ENCODE measurements at regions not wholly inside any gene's neighbourhood (a gene's known extent, or its start where the extent isn't known, plus 50 kb on each side); places are given as distances from the start of the nearest gene placed in this dataset.

GRCh38 chr9:1269533-1270315, 219.6 kb downstream of the DMRT2 start:
- no peak for DNase-seq

- no peak for DNase-seq
Observed at GRCh38 chr9:1271367-1271766, 221.2 kb downstream of the DMRT2 start.

GRCh38 chr9:1271786-1272185, 221.6 kb downstream of the DMRT2 start:
- DNase-seq: no peak

- no peak for DNase-seq
Observed at GRCh38 chr9:1272488-1272887, 222.3 kb downstream of the DMRT2 start.

- no peak for DNase-seq
Observed at GRCh38 chr9:1273859-1274258, 223.7 kb downstream of the DMRT2 start.

GRCh38 chr9:1274334-1274733, 224.2 kb downstream of the DMRT2 start:
- no peak for DNase-seq

- no peak for DNase-seq
Observed at GRCh38 chr9:1276474-1276873, 226.3 kb downstream of the DMRT2 start.

GRCh38 chr9:1284727-1285126, 234.6 kb downstream of the DMRT2 start:
- no peak for DNase-seq

GRCh38 chr9:1285526-1285925, 235.4 kb downstream of the DMRT2 start:
- DNase-seq: no peak

- no peak for DNase-seq
Observed at GRCh38 chr9:1292384-1292783, 242.2 kb downstream of the DMRT2 start.

- DNase-seq: no peak
Observed at GRCh38 chr9:1294641-1295258, 244.6 kb downstream of the DMRT2 start.

GRCh38 chr9:1296331-1296730, 246.2 kb downstream of the DMRT2 start:
- DNase-seq: no peak

GRCh38 chr9:1298046-1298445, 247.9 kb downstream of the DMRT2 start:
- no peak for DNase-seq

GRCh38 chr9:1300941-1301340, 250.8 kb downstream of the DMRT2 start:
- no peak for DNase-seq

- no peak for DNase-seq
Observed at GRCh38 chr9:1303932-1304331, 253.8 kb downstream of the DMRT2 start.

- DNase-seq: no peak
Observed at GRCh38 chr9:1311462-1312042, 261.4 kb downstream of the DMRT2 start.

GRCh38 chr9:1319436-1319835, 269.3 kb downstream of the DMRT2 start:
- no peak for DNase-seq

GRCh38 chr9:1320051-1320557, 269.9 kb downstream of the DMRT2 start:
- DNase-seq: no peak

- DNase-seq: no peak
Observed at GRCh38 chr9:1320607-1321195, 270.5 kb downstream of the DMRT2 start.

GRCh38 chr9:1327467-1327866, 277.3 kb downstream of the DMRT2 start:
- no peak for DNase-seq

GRCh38 chr9:1328341-1328740, 278.2 kb downstream of the DMRT2 start:
- DNase-seq: no peak

- no peak for DNase-seq
Observed at GRCh38 chr9:1331546-1332038, 281.4 kb downstream of the DMRT2 start.

- DNase-seq: no peak
Observed at GRCh38 chr9:1332156-1332555, 282.0 kb downstream of the DMRT2 start.

- no peak for DNase-seq
Observed at GRCh38 chr9:1335174-1335573, 285.0 kb downstream of the DMRT2 start.
